Ascending aorta (tissue), 2 donors: ENCODE measurements at regions not wholly inside any gene's neighbourhood (a gene's known extent, or its start where the extent isn't known, plus 50 kb on each side); places are given as distances from the start of the nearest gene placed in this dataset.
A peak's percentile ranks its signal among the peaks of the same experiment; 100 is the strongest.
"Not testable (repeated sequence)": the region's sequence is repeated elsewhere in the genome, so short reads cannot be mapped to it uniquely, and the experiment has no call there.

Experiments
- DNase-seq, 2 donors: peaks; one replicate each; pipeline ENCODE4 v3.0.0-alpha.2; 2019; ENCODE audit warnings: low spot score in 2 of 2
- H3K27ac ChIP-seq, 2 donors: fragments of 200-600 bp; sonication (generic); one replicate each; pipeline ENCODE4 v1.5.1; 2016 to 2017; ENCODE audit warnings: mild to moderate bottlenecking in 1 of 2
- H3K27me3 ChIP-seq: fragments of 200-600 bp; sonication (generic); one replicate; pipeline ENCODE4 v1.5.1; 2017
- H3K36me3 ChIP-seq, 2 donors: fragments of 200-600 bp; sonication (generic); one replicate each; pipeline ENCODE4 v1.5.1; 2016
- H3K4me1 ChIP-seq, 2 donors: fragments of 200-600 bp; sonication (generic); one replicate each; pipeline ENCODE4 v1.5.1; 2016 to 2017; ENCODE audit warnings: mild to moderate bottlenecking in 1 of 2
- H3K4me3 ChIP-seq, 2 donors: fragments of 200-600 bp; sonication (generic); one replicate each; pipeline ENCODE4 v1.5.1; 2016 to 2017; ENCODE audit warnings: mild to moderate bottlenecking in 1 of 2
- H3K9me3 ChIP-seq, 2 donors: fragments of 200-600 bp; sonication (generic); one replicate each; pipeline ENCODE4 v1.5.1; 2016
- intact Hi-C: fragments of 100-400 bp; cut with DNase I; formaldehyde crosslinking; loops from one replicate; pipeline ENCODE4 v1.15.1; 2023
- TF ChIP-seq, protein P1 (sequence below), 3 experiments: fragments of 200-600 bp in 2 of 3; fragments of 450-650 bp in 1 of 3; sonication (generic) in 2 of 3; IDR thresholded peaks; one replicate each; pipeline ENCODE4 v1.5.1; 2016 to 2019; ENCODE audit warnings: antibody characterized with exemption in 3 of 3, mild to moderate bottlenecking in 1 of 3, moderate library complexity in 1 of 3

DNA sequence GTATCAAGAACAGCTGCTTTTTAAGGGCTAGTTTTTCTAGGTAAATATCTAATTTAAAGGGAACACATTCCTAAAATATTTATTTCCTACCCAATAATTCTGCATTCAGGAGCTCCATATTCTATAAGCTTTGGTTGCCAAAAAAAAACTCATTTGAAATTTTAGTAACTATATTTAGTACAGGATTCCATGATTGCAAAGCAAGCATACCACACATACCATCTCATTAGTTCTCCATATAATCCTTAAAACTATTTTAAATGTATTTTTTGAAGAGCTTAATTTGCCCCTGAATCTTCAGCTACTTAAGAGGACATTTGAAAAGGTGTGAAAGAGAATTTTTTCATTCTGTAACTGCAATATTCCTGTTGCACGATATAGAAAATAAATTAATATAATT is 877.0 kb downstream of the NR2F1-AS1 start:
- Histone ChIP-seq H3K9me3 (no peaks in the 10 kb centered on the region), H3K4me1 (no peaks in the 10 kb centered on the region), H3K4me3 (no peak overlapping the region), H3K27ac (no peak overlapping the region), H3K36me3 (no peaks in the 10 kb centered on the region), H3K27me3 (no peaks in the 10 kb centered on the region)
- TF ChIP-seq, protein P1, sequence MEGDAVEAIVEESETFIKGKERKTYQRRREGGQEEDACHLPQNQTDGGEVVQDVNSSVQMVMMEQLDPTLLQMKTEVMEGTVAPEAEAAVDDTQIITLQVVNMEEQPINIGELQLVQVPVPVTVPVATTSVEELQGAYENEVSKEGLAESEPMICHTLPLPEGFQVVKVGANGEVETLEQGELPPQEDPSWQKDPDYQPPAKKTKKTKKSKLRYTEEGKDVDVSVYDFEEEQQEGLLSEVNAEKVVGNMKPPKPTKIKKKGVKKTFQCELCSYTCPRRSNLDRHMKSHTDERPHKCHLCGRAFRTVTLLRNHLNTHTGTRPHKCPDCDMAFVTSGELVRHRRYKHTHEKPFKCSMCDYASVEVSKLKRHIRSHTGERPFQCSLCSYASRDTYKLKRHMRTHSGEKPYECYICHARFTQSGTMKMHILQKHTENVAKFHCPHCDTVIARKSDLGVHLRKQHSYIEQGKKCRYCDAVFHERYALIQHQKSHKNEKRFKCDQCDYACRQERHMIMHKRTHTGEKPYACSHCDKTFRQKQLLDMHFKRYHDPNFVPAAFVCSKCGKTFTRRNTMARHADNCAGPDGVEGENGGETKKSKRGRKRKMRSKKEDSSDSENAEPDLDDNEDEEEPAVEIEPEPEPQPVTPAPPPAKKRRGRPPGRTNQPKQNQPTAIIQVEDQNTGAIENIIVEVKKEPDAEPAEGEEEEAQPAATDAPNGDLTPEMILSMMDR (IDR thresholded peaks at IDR 0.05), result no peak
- no peak for DNase-seq
- intact Hi-C loops, result no loop called here

DNA sequence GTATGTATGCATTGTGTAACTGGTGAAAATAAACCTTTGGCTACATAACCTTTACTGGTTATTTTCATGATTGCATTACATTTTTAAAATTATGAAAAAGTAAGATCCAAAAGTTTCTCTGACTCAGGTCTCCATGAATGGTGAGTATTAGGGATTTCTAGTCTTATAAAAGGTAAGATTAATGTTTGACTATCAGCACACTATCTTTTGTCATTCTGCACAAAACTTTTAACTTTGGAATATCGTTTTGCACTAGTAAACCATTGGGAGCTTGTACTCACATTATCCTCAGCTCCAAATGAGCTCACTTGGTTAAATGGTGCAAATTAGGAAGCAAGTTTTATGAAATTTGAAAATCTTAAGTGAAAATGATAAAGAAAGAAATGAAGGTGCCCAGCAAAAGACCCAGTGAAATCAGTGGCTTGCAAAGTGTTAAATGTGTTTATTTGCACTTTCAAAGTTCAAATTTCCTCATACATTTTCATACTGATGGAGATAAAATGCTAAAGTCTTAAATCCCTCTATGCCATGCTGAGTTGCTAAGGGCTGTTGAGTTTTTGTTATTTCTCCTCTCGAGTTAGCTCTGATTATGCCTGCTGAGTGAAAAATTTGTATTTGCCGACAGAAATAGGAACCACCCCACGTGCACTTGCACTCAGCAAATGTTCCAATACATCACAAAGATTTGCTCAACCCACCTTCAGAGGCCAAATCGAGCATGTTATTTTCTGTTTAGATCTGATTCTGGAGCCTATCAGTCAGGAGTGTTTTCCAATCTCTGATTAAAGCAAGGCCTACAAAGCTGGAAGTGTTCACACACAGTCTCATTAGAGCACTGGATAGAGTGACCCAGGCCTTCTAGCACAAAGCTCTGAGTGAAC is 885.7 kb downstream of the NR2F1-AS1 start:
- TF ChIP-seq, protein P1 (IDR thresholded peaks at IDR 0.05), result no peak
- Histone ChIP-seq H3K4me1 (no peaks in the 10 kb centered on the region), H3K4me3 (no peak overlapping the region), H3K9me3 (no peaks in the 10 kb centered on the region), H3K27ac (no peak overlapping the region), H3K36me3 (no peaks in the 10 kb centered on the region), H3K27me3 (no peaks in the 10 kb centered on the region)
- DNase-seq, result no peak
- intact Hi-C loops, result no loop called here

DNA sequence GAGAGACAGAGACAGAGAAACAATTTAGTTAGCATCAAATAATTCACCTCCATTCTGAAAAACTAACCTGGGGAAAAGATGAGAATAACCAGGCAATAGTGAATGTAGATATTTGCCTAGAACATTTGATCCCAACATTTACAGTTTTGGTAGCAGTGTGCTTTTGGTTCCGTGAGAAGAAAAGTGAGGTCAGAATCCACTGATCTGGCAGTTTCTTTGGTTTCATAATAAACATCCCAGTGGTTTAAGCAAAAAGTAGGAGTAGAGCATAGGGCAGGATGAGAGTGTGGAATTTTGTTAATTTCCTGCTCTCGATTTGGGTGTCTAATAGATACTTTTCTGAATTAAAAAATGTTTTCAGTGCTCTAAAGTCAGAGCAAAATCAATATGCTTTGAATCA is 887.0 kb downstream of the NR2F1-AS1 start:
- intact Hi-C loops, result no loop called here
- H3K27me3 ChIP-seq, result no peaks in the 10 kb centered on the region

DNA sequence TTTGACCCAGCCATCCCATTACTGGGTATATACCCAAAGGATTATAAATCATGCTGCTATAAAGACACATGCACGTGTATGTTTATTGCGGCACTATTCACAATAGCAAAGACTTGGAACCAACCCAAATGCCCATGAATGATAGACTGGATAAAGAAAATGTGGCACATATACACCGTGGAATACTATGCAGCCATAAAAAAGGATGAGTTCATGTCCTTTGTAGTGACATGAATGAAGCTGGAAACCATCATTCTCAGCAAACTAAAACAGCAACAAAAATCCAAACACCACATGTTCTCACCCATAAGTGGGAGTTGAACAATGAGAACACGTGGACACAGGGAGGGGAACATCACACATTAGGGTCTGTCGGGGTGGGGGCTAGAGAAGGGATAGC is 889.1 kb downstream of the NR2F1-AS1 start:
- H3K4me1 ChIP-seq, H3K27me3 ChIP-seq, intact Hi-C loops, H3K4me3 ChIP-seq, H3K27ac ChIP-seq, H3K36me3 ChIP-seq, H3K9me3 ChIP-seq, DNase-seq: not testable (repeated sequence)

More for the DNA sequence above, 887.0 kb downstream of the NR2F1-AS1 start:
- DNase-seq, result no peak
- Histone ChIP-seq H3K27ac (no peak overlapping the region), H3K9me3 (no peaks in the 10 kb centered on the region), H3K4me3 (no peak overlapping the region), H3K4me1 (no peaks in the 10 kb centered on the region), H3K36me3 (no peaks in the 10 kb centered on the region)
- TF ChIP-seq, protein P1 (IDR thresholded peaks at IDR 0.05), result no peak

DNA sequence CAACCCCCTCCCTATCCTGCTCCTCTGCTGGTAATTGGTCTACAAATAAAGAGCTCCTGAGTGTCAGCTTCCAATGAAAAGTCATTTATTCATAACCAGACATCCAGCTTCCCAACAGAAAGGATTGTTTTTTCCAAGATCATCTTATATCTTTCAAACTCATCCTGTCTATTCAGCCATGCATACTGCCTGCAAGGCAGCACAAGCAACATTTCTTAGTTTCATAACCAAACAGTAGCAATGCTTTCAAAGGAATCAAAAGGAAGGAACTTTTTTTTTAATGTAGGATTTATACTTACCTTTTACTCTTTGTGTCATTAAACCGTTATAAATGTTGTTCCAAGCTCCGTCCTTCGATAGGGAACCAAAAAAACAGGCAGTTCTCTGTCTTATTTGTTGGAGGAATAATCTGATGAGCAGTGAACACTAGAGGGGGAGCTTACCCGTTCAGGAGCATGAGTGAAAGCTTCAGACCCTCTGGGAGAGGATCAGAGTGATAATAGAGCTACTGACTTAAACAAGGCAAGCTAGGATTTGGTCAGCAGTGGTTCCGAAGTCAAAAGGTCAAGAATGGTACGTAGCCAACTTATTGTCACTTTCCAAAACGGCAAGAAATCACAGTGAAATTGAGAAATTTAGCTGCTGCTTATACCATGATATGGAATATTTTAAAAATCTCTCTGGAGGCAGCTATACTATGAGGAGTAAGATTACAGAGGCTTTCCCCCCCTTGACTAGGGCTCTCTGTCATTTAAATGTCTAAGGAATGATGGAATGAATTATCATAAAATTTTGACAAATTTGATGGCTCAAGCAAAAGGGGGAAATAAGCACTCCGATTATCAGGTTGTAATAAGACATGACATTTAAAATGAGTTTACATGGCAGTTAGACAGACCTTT is 892.9 kb downstream of the NR2F1-AS1 start:
- TF ChIP-seq, protein P1 (IDR thresholded peaks at IDR 0.05), result peak in 1 of 3 experiments; percentile 11
- intact Hi-C loops, result no loop called here
- DNase-seq, result no peak
- no peaks in the 10 kb centered on the region for H3K27me3 ChIP-seq
- H3K9me3 ChIP-seq, result no peaks in the 10 kb centered on the region
- no peaks in the 10 kb centered on the region for H3K4me1 ChIP-seq
- H3K27ac ChIP-seq, result no peak overlapping the region
- H3K4me3 ChIP-seq, result no peak overlapping the region
- H3K36me3 ChIP-seq, result no peaks in the 10 kb centered on the region

DNA sequence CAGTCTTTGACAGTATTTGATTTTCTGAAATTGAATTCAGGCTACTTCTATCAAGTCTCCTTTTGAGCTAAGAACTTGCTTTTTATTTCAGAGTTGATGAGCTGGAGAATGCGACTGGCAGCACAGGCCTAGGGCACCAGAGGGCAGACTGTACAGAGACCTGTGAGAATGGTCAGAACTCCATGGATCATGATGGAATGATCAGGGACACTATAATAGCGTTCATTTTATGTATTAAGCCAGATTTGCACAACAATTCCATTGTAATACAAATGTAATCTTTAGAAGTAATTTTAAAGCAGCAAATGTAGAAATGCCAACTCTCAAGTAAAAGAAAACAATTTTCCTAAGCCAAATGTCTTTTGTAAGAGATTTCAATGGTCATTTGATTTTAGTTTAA is 902.4 kb downstream of the NR2F1-AS1 start:
- H3K4me1 ChIP-seq, result no peaks in the 10 kb centered on the region
- no peaks in the 10 kb centered on the region for H3K36me3 ChIP-seq
- TF ChIP-seq, protein P1 (IDR thresholded peaks at IDR 0.05), result no peak
- DNase-seq, result no peak
- H3K4me3 ChIP-seq, result no peak overlapping the region
- no peak overlapping the region for H3K27ac ChIP-seq
- intact Hi-C loops, result no loop called here
- no peaks in the 10 kb centered on the region for H3K27me3 ChIP-seq
- no peaks in the 10 kb centered on the region for H3K9me3 ChIP-seq
